ENCODE measurements at regions not wholly inside any gene's neighbourhood (a gene's known extent, or its start where the extent isn't known, plus 50 kb on each side); places are given as distances from the start of the nearest gene placed in this dataset.
"Not testable (repeated sequence)": the region's sequence is repeated elsewhere in the genome, so short reads cannot be mapped to it uniquely, and the experiment has no call there.

DNA sequence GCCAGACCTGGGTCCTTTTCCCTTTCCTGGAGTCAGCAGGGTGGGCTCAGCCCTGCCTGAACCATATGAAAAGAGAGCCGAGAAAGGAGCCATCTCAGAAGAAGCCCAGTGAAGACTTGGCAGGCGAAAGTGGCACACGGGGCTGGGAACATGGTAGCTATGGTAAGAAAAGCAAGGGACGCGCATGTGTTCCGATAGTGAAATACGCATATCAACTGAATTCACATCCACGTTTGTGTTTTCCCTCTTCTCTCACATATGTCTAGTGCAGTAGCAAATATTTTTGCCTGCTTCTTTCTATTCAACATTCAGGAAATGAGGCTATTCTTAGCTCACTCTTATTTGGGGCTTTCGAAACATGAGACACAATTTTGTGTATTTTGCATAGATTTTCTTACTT, 54.1 kb upstream of the PEG3 start:
- DNase-seq (ENCODE audit: low spot score) = no peak

DNA sequence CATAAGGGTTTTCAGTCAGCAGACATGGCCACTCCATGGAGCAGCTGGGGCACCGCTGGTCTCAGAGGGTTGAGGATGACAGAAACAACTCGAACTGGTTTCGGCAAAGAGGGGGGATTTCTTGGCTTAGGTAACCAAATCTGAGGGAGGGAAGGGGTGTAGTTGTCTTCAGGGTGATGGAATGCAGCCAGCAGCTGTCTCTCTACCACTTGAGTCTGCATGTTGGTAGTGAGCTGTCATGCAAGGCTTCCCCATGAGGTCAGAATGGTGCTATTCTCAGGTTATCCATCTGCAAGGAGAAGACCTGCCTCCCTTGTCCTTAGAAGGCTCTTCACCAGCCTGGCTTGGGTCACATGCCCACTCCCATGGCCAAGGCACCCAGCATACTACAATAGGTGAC, 55.6 kb upstream of the PEG3 start:
- DNase-seq (ENCODE audit: low spot score) = no peak

DNA sequence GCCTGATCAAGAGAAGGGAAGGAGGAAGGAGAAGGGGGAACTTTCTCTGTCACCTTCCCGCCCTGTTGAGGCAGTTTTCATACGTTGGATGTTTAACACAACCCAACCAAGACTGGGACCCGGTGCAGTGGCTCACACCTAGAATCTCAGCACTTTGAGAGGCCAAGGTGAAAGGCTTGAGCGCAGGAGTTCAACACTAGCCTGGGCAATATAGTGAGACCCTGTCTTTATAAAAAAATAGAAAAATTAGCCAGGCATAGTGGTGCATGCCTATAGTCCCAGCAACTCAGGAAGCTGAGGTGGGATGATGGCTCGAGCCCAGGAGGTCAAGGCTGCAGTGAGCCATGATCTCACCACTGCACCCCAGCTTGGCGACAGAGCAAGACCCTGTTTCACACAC, 59.4 kb upstream of the PEG3 start:
- DNase-seq (ENCODE audit: low spot score) = no peak

DNA sequence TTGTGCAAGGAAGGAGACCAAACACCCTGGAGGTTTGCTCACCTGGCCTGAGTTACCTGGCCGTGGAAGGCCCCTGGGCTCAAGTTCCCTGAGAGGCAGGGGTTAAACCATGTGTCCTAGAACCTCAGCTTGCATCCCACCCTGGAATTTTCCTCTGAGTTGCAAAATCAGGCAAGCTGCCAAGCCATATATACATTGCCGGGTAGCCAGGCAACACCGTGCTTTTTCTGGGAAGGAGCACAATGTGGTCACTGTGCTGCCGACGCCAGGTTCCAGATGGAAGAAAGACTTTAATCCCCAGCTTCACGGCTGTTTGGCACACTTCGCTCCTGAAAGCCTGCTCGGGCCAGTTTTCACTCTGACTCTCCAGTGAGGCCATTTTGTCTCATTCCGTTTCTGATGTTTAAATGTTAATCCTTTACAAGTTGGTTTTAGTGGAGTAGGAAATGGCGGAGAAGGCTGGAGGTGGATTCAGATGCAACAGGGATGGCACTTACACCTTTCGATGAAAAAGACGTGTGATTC, 60.1 kb upstream of the PEG3 start:
- no peak for DNase-seq (ENCODE audit: low spot score)

DNA sequence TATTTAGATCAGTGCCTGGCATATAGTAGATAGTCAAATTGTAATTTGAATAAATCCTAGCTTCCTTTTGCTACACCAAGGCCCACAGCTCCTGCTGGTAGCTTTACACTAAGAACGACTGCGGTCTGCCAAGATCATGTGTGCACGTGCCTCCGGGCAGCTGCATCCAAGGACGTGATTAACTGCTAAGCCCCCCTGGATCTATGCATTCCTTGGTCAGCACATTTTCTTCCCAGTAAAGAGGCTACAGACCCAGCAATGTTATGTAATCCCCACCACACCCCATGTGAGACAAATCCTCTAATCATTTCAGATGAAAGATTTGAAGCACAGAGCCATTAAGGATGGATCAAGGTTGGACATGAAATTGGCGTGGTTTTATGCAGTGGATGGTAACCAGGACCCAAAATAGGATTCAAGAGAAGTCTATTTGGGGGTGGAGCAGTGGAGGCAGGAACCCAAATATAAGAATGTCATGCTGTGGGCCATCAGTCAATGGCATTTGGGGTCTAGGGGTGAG, 65.2 kb upstream of the PEG3 start:
- no peak for DNase-seq (ENCODE audit: low spot score)

DNA sequence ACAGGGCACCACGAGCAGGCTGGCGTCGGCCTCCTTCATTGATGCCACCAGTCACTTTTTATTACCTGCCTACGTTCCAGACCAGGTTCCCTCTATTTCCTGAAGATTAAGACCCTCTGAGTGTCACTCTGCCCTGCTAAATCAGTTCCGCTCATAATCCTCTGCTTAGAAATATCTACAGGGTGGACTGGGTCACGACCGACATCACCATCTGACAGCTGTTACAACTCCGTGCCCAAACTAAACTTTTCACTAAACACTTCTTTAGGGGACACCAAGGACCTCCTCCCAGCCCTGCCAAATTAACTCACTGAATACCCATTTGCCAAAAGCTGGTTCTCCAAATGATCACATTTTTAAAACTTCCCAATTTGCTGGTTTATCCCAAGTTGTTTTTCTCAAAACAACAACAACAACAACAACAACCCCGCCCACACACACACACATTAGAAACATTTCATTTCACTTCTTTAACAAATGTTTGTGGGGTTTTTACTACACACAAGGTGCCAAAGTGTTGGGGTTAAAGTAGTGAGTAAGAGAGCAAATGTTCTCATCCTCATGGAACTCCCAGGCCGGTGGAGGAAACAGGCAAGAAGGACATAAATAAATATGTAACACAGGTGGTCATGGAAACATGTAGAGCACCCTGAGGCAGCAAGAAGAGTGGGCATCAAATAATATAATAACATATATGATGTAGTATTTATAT, 72.0 kb upstream of the PEG3 start:
- DNase-seq (ENCODE audit: low spot score) = no peak

DNA sequence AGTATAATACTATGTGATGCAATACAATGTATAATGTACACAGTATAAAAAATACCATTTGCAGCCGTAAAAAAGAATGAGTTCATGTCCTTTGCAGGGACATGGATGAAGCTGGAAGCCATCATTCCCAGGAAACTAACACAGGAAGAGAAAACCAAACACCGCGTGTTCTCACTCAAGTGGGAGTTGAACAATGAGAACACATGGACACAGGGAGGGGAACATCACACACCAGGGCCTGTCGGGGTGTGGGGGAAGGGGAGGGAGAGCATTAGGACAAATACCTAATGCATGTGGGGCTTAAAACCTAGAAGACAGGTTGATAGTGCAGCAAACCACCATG, 72.6 kb upstream of the PEG3 start:
- DNase-seq (ENCODE audit: low spot score) = not testable (repeated sequence)

DNA sequence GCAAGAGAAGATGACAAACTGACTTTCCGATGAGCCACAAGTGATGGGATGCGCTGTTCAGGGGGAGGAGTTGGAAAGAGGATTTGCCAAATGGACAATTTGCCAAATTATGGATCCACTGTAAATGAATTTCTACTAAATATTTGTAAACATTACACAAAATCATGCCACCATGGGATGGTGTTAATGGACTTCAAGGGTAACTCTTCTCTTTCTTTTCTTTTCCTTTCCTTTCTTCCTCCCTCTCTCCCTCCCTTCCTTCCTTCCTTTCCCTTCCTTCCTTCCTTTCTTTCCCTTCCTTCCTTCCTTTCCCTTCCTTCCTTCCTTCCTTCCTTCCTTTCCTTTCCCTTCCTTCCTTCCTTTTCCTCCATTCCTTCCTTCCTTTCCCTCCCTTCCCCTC, 76.0 kb upstream of the PEG3 start:
- DNase-seq (ENCODE audit: low spot score) = no peak

DNA sequence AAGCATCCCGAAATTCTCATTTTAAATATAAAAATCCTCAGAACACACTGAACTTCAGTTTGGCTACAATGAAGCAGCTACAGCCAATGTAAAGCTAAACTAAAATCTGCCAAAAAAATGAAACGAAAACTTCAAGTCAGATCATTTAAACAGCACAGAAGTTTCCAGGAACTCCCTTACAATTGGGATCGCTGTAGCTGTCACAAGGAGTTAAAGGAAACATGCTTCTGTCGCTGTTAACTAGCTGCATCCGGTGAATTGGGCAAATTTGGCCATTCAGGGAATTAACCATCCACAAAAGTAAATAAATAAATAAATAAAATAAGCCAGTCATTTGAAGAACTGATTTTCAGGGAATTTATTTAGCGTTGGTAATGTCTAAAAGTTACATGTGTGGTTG, 77.0 kb upstream of the PEG3 start:
- DNase-seq (ENCODE audit: low spot score) = no peak

DNA sequence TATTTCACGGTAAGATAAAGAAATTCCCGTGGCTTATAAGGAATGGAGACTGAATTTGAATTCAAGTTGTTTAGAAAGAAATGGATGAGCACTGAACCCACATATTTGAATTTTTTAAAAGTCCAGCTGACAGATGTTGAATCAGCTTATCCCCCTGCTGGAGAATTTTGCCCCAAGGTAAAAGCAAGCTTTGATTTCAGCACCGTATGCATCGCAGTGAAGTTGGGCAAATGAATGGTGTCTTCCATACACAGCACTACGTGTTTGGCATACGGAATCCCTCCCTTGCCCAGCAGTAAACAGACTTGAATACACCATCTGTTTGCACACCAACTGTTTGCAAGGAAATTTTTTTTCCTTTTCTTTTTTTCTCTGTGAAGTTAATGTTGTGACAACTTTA, 77.5 kb upstream of the PEG3 start:
- DNase-seq (ENCODE audit: low spot score) = peak; percentile 20

DNA sequence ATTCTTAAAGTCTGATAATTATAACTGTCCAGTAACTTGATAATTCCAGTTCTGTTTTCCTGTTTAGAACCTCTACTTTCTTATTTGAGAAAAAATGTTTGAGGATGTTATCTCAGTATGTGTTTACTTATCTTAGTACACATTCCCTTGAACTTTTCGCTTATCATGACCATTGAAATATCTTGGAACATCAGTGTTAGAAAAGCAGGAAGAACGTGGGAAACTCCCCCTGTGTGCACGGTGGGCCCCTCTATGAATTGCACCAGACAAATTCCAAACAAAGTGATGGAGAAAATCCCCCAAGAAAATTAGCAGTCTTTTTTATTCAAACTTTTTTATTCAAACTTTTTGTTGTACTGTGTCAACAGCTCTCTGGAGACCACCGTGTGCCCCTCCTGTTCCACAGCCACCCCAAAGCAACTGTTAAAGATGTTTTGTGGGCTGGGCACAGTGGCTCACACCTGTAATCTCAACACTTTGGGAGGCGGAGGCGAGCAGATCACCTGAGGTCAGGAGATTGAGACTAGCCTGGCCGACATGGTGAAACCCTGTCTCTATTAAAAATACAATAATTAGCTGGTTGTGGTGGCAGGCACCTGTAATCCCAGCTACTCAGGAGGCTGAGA, 78.3 kb upstream of the PEG3 start:
- DNase-seq (ENCODE audit: low spot score) = no peak

DNA sequence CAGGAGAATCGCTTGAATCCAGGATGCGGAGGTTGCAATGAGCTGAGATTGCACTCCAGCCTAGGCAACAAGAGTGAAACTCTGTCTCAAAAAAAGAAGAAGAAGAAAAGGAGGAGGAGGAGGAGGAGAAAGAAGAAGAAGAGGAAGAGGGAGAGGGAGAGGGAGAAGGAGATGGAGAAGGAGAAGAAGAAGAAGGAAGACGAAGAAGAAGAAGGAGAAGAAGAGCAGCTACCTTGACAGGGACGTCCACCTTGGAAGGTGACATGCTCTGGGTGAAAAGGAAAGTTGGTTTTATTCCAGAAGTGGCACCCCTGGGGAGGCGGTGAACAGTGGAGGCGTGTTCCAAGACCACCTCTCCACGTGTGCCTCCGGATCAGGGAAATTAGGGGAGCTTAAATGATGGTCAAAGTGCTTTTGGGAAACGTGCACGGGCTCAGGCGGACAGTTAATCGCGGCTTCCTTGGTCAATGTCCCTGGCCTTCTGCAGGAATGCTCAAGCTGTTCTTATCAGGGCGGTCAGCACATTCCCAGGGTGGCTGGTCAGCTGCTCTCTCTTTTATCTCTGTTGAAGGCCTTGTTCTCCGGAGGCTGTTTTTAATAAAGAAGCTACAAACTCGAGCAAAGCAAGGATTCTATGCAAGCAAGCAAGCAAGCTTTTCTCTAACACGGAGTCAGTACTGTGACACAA, 78.9 kb upstream of the PEG3 start:
- DNase-seq (ENCODE audit: low spot score) = no peak

DNA sequence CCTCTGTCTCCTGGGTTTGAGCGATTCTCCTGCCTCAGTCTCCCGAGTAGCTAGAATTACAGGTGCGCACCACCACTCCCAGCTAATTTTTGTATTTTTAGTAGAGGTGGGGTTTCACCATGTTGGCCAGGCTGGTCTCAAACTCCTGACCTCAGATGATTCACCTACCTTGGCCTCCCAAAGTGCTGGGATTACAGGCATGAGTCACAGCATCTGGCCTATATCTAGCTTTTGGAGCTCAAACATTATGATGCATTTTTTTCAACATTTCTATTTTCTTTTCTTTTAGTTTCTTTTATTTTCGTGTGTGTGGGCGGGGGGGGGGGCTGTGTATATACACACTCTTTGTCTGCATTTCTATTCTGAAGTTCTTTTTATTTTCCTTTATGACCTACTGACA, 85.6 kb upstream of the PEG3 start:
- not testable (repeated sequence) for DNase-seq (ENCODE audit: low spot score)

DNA sequence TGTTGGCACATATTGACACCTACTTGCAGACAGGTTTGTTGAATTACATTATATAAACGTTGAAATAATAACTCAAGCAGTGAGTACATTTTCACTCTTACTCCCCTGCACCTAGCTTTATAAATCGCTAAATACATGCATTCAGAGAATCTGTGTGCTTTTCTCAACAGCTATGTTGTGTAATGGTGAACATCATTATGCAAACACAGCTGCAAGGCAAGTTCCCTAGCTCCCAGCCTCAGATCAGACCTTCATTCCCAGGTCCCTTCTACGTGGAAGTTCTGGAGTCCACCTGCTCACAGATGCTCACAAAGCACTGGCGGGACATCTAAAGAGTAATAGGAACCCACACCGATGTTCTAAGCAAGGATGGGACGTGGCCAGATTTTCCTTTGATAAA, 86.8 kb upstream of the PEG3 start:
- no peak for DNase-seq (ENCODE audit: low spot score)

DNA sequence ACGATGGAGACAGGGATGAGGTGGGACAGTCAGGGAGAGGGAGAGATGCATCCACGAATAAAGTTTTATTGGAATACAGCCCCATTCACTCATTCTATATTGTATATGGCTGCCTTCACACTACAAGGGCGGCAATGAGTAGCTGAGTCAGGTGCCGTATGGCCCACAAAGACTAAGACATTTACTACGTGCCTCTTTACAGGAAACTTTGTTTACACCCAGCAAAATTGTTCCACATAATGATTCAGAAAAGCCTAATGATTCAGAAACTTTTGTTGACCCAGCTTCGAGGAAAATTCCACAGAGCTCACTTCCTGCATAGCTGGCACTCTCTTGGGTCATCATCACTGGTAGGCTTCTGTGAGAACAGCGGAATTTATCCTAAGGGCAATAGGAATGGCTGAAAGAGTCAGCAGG, 87.3 kb upstream of the PEG3 start:
- no peak for DNase-seq (ENCODE audit: low spot score)

DNA sequence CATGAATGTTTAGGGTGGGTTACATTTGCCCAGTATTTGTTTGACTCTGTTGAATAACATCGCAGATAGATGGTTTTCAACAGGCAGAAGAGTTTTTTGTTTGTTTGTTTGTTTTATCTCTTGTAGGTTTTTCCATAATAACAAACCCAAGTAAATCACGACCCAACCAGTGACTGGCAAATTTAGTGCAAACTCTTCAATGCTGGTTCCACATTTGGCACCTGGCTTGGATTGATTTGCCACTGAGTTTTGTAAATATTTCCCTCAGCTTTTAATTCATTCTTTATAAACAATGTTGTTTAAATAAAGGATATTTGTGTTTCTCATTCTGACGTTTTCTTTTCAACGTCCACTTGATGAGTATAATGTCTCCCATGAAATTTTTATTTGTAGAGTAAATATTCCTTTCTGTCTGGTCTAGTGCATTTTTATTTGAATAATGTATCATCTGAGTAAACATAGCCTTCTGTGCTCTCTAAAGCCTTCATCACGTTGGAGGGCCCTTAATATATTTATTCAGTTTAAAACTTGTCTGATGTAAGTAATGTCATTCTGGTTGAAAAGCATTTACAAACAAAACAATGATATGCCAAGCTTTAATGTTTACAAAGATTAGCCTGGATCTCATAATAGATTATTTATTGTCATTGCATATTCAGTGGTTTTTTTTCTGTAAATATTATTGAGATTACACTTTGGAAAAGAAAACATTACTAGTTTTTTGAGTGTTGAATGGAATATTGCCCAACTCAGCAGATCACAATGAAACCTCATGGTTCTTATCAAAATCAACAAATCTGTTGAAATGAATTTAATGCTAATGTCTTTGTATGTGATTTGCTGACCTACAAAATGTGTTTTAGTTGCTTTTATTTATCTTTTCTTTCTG, 90.4 kb upstream of the PEG3 start:
- no peak for DNase-seq (ENCODE audit: low spot score)

DNA sequence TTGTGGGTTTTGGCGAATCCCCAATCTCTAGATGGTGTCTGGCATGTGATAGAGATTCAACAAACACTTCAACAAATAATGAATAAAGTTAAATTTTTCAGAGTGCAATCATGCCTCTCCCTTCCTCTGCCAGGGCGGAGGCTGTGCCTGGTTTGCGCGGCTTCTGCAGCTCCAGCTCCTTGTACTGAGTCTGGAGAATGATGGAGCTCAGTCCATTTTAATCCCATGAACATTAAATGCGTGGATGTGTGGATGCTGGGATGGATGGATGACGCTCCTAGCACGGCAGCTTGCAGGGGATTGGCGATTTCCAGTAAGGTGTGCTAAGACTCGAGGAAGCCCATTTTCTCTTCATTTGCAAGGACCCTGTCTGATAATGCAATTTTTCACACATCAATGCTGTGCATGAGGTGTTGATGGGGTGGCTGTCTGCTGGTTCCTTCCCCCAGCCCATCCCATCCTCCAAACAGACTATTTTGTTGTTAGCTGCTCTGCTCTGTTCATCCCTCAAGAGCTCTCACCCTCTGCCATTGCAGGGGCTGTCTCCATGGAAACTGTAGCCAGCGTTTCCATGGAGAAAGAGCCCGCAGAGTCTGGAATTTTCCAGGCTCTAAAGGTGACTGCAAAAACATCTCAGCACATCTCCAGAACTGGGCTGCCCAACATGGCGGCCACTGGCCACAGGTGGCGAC, 92.6 kb upstream of the PEG3 start:
- peak; percentile 55 for DNase-seq (ENCODE audit: low spot score)

DNA sequence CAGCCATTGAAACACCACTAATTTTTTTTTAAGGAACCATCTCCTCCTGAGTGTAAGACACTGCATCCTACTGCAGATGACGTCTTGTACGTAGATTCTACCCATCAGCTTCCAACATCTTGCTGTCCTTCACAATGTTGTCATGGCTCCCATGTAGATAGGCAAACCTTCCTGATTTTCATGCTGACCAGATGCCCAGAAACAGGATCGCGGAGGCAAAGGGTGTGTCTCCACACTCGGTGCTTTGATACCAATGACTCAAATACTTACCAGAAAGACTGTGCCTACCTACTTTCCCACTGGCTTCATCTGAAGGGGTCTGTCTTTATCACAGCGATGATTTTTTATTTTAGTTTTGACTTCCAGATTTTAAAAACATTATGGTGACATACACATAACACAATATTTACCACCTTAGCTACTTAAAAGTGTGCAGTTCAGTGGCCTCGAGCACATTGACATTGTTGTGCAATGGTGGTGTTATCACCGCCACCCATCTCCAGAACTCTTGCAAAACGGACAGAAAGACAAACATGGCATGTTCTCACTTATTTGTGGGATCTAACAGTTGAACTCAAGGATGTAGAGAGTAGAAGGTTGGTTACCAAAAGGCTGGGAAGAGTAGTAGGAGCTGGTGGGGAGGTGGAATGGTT, 94.0 kb upstream of the PEG3 start:
- DNase-seq (ENCODE audit: low spot score) = no peak

DNA sequence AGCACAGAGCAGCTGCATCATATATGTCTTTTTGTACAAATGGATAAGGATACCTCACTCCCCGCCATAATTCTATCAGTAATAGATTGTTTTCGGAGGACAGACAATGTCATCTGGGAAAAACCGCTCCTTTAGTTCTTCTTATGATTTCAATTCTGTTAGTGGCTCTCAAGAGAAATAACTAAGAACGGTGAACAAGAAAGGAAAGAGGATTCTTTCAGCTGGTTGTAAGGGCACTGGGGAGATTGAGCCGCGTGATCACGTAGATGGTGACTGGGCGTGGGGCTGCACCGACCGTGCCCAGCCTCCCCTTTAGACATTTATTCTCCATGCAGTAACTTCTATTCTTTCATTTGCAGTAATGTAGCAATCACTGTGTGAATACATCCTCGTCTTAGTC, 99.4 kb upstream of the PEG3 start:
- no peak for DNase-seq (ENCODE audit: low spot score)

DNA sequence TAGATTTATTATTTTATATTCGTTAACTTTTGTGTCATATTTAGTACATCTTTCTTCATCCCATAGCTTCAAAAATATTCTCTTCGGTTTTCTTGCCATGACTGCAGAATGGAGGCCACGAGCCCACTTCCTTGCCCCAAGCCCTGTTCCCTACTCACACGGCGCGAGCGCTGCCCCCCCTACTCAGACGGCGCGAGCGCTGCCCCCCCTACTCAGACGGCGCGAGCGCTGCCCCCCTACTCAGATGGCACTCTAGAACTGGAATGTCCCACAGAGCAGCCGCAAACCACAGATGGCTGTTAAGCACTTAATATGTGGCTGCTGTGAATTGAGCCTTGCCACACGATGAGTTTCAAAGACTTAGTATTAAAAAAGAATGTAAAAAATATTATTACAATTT, 102.2 kb upstream of the PEG3 start:
- DNase-seq (ENCODE audit: low spot score) = no peak

DNA sequence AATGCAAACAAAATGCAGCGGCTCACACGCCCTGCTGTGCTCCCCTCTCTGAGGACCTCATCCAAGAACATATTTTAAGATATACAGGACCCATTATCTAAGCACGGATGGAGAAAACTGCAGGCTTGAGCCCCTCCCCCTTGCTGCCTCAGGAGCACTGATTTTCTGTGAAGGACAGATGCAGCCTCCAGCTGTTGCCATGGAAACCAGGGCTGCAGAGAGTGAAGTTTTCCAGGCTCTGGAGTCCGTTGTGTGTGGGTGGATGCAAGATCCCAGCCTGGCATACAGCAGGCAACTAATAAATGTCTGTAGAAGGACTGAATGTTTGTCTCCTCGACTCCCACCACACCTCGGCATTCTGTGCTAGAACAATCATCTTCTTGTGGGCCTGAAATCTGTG, 105.6 kb upstream of the PEG3 start:
- peak; percentile 31 for DNase-seq (ENCODE audit: low spot score)
